GM21515 (cell line): ENCODE measurements at regions not wholly inside any gene's neighbourhood (a gene's known extent, or its start where the extent isn't known, plus 50 kb on each side); places are given as distances from the start of the nearest gene placed in this dataset.
A peak's percentile ranks its signal among the peaks of the same experiment; 100 is the strongest.
"Not testable (repeated sequence)": the region's sequence is repeated elsewhere in the genome, so short reads cannot be mapped to it uniquely, and the experiment has no call there.

ENCODE experiments used
- ATAC-seq: cut with Tn5 transposase; IDR thresholded peaks from one replicate; pipeline ENCODE4 v1.9.1; 2021; ENCODE audit not compliant: unreplicated experiment

DNA sequence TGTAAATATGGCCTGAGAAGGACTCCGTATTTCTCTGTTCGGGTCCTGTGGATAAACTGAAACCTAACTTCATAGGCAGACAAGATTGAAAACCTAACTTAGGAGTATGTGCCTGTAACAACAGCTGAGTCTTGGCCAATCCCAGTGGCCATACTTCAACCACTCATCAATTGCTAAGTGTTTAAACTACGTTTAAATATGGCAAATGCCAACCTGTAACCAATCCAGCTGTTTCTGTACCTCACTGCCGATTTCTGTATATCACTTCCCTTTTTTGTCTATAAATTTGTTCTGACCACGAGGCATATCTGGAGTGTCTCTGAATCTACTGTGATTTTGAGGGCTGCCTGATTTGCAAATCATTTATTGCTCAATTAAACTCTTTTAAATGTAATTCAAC lies 272.3 kb downstream of the LPIN1 start:
- ATAC-seq: not testable (repeated sequence)

DNA sequence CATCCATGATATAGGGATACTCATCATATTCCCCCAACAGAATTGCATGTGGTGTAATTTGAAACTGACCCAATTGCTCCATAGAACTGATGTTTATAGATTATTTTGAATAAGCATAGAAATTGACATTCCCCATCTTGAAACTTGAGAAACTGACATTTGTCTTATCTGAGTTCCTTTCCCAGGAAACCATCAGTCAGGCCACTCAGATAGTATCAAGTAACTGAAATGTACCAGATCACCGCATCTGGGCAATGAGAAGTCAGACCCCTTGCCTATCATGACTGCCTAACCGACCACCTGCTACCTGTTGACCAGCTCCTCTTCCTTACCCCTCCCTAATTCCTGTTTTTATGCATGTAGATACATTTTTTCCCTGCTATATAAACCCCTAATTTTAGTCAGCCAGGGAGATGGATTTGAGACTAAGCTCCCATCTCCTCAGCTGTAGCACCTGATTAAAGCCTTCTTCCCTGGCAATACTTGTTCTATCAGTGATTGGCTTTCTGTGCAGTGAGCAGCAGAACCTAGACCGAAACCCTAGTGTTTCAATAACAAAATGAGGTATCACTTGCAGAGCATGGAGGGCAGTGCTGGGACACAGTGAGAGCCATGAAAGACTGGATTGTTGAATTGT lies 274.5 kb downstream of the LPIN1 start:
- ATAC-seq: no peak

DNA sequence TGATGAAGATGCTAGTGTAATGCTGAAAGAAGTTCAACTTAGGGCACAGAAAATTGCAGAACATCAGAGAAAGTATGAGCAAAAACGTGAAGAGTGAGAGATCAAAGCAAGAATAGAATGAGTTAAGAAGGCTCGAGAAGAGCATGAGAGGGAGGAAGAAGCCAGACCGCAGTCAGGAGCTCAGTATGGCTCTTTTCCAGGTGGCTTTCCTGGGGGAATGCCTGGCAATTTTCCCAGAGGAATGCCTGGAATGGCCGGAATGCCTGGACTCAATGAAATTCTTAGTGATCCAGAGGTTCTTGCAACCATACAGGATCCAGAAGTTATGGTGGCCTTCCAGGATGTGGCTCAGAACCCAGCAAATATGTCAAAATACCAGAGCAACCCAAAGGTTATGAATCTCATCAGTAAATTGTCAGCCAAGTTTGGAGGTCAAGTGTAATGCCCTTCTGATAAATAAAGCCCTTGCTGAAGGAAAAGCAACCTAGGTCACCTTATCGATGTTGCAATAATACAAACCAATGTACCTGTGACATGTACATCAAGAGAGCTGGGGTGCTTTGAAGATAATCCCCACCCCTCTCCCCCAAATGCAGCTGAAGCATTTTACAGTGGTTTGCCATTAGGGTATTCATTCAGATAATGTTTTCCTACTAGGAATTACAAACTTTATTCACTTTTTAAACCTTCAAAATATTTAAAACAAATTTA lies 277.9 kb downstream of the LPIN1 start:
- ATAC-seq: not testable (repeated sequence)

DNA sequence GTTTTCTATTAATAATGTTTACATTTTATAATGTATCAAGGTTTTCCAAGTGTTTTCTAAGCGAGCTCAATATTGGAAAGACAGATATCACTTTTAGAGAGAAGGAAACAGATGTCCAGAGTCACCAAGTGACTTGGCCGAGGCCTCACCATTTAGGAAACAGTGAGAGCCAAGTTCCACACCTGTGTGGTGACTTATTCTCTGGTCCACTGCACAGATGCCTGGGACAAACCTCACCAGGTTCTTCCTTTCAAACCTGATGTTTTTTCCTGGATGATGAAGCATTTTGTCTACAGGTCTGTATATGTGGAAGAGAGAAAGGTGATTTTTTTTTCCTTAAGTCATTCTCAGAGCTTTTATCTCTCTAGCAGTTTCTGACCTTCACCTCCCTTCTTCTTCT lies 280.7 kb downstream of the LPIN1 start:
- no peak for ATAC-seq

- no peak for ATAC-seq
Measured at GRCh38 chr2:12031866-12032265, 285.4 kb downstream of the LPIN1 start.

DNA sequence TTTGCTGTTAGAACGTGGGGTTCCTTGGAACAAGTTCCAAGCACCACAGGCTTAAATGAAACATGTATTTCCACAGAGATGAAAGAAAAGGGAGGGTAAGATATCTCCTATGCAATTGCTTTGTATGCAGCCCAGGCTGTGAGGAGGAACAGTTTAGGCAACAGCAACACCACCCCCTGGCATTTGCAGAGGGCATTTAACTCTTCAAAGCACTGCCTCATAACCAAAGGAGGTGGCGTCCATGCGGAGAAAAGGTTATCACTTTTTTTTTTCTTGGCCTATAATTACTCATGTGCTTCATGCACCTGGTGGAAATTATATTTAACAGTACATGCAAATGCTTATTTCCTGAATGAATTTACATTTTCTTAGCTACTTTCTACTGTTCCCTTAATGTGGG lies 286.0 kb downstream of the LPIN1 start:
- ATAC-seq: peak; percentile 70

DNA sequence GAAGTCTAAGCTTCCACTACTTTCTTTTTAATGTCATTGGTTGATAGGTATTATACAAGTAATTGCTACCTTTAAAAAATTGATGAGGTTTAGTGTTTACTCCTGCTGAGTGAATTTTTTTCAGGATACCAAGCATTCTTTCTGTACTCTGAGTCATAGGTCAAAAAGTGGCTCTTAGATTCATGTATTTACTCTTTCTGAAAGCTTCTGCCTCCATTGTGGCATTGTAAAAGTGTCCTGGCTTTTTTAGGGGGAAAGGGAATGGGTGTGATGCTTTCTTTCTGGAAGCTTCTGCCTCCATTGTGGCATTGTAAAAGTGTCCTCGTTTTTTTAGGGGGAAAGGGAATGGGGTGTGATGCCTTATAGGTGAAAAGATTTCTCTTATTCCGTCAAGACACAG lies 286.5 kb downstream of the LPIN1 start:
- ATAC-seq: no peak

DNA sequence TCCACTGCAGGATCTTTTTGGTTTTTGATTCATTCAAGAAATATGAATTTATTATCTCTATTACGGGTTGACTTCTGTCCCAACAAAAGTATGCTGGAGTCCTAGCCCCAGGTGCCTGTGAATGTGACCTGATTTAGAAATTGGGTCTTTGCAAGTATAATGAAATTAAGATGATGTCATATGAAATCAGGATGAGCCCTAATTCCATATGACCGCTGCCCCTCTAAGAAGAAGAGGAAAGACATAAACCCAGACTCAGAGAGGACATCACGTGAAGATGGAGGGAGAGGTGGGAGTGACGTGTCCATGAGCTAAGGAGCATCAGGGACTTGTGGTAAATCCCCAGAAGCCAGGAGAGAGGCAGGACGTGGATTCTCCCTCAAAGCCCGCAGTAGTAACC lies 287.1 kb downstream of the LPIN1 start:
- ATAC-seq: no peak

DNA sequence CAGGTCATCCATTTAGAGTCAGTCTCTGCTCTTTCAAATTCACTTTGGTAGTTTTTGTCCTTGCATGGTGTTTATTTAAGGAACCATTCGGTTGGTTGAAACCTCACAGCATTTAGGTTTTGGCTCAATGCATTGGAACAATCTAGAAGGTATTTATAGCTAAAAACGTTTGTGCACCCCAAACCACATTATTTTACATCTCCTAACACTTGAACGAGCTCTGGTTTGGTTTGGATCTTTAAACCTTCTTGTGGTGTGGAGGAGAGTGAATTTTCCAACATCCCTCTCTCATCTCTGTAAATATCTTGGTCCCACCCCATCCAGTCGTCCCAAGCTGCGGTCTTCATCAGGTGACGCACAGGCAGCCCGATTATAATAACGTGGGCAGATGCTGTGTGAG lies 287.9 kb downstream of the LPIN1 start:
- ATAC-seq: no peak

DNA sequence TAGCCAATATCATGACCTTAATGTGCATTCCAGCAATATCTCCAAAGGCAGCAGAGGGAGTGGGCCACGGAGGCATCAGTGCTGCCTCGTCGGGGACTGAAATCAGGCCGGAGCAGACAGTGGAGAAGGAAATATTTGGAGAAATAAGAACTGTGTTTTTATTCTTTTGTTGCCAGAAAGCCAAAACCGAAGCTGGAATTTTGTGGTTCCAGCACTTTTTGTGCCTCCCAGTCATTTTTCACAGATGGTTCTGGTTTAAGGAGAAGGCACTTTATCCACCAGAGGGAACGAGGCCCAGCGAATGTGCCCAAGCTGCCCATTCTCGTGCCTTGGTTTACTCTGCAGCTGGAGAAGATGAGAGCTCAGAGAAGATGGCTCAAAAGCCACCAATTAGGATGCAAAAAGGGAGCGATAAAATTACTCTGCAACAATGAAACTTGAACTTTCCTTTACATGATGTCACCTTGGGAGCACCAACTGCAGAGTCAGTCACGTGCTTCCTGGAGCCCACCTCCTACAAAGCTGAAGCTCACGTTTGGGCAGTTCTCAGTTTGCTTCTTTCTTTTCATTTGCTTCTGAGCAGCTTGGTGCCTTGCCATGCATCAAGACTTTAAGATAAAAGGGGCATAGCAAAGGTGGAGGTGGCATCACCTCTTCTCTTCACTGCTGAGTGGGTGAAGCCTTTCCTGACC lies 288.7 kb downstream of the LPIN1 start:
- no peak for ATAC-seq

GRCh38 chr2:12035956-12036639 lies 289.7 kb downstream of the LPIN1 start:
- ATAC-seq: no peak

- ATAC-seq: no peak
Measured at GRCh38 chr2:12036640-12036983, 290.2 kb downstream of the LPIN1 start.

DNA sequence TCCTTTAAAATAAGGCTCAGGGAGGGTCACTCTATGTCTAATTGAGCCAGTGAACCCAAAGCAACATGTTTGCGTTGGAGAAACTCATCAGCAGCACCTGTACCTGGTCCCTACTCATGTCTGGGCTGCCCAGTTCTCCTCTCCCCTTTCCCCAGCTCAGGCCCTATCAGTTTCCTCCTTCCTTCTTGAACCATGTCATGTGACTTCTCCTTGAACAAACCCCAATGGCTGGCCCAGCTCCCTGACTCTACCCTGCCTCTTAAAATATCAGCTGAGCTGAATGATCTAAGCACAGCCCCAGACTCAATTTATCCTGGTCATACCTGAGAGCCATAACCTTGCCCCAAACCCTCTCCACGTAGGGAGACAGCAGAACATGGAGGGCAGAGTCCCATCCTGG lies 290.9 kb downstream of the LPIN1 start:
- ATAC-seq: no peak

DNA sequence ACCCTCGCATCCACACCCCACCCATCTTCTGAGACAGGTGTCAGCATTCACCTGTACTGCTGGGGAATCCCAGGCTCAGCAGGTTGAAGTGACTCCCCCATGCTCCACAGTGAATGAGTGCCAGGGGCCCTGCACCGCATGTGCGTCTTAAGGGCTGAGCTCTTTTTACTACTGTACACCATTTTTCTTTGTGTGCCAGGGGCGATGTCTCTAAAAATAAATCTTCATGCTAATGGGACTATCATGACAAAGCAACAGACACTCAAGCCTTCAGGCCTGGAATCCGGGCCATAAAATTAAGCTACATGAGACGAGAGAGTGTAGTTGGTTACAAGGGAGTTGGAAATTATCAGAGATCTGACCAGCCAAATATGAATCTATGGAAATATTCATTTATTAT lies 294.8 kb downstream of the LPIN1 start:
- no peak for ATAC-seq

DNA sequence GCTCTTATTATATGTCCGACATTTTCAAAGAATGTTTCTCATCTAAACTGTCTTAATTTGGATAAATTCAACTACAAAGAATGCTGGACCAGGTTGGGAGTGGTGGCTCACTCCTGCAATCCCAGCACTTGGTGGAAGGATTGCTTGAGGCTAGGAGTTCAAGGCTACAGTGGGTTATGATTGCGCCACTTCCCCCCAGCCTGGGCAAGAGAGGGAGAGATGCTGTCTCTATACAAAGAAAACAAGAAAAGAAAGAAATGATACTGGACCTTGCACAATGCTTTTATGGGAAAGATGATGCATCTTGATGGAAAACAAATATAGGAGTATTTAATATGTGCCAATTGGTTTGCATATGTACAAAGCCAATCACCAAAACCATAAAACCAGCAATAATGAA lies 296.7 kb downstream of the LPIN1 start:
- no peak for ATAC-seq

DNA sequence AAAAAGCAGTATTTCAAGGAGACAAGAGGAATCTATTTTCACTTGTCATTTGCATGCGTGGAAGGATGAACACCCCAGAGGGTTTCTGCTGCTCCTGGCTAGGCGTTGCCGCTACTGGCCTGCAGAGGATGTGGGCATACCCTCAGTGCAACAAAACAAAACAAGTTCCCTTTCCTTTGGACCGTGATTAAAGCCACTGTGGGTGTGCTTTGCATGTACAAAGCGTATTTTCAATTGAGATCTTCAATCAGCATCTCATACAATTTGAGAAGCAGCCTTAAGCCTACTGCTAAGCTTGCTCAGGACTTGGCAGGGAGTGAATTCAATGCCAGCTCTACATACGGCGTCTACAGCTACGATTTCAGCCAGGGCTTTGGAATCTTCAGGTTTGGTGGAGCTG lies 298.4 kb downstream of the LPIN1 start:
- peak; percentile 59 for ATAC-seq

DNA sequence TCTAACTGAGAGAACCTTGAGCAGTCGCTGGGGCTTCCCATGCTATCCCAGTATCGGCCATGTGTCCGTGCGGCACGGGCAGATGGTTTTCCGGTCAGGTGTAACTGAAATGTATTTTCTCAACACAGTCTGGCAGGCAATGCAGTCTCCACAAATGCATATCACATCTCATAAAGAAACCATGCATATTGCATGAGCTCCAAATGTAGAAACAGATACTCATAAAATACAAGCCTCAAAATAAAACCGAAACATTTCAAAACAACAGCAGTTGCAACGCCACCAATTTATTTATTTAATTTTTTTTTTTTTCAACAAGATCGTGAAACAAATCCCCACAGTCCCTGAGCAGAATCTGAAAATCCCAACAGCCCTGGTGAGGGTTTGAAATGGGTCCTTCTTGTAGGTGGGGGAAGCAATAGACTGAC lies 299.4 kb downstream of the LPIN1 start:
- peak; percentile 61 for ATAC-seq

DNA sequence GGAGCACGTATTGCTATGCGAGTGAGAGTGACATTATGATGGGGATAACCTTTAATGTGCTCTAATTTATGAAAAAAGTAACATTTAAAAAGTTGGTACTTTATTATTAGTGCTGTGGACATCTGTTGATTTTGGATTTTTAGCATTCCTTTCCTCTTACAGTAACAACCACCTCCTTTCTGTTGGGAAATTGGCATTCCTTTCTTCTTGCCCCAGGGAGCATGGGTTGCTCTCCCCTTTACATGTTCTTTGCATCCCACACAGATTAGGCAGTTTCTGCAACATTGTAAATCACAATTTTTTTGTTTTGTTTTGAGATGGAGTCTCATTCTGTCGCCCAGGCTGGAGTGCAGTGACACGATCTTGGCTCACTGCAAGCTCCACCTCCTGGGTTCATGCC lies 300.2 kb downstream of the LPIN1 start:
- no peak for ATAC-seq

GRCh38 chr2:12047761-12048160 lies 301.3 kb downstream of the LPIN1 start:
- no peak for ATAC-seq

DNA sequence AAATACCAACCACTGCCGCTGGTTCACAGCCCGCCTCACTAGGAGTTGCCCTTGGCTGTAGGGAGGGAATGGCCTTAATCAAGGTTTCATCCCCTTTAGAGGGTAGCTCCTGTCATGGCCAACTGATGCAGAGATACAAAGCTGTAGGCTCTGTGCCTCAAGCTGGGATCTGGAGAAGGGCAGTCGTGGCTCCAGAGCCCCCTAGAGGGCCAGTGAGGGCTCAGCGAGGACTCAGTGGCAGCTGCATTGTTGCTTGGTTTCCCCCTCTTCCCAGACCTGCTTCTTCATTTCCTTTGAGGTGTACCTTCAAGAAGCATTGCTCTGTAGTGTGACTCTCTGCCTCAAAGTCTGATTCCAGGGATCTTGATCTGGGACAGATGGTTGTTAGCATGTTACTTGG lies 302.1 kb downstream of the LPIN1 start:
- no peak for ATAC-seq

- peak; percentile 38 for ATAC-seq
Measured at GRCh38 chr2:12050396-12050795, 304.0 kb downstream of the LPIN1 start.

- ATAC-seq: no peak
Measured at GRCh38 chr2:12051831-12052230, 305.4 kb downstream of the LPIN1 start.
